Sciatic nerve (tissue), 2 donors: ENCODE measurements at regions not wholly inside any gene's neighbourhood (a gene's known extent, or its start where the extent isn't known, plus 50 kb on each side); places are given as distances from the start of the nearest gene placed in this dataset.
"Not testable (repeated sequence)": the region's sequence is repeated elsewhere in the genome, so short reads cannot be mapped to it uniquely, and the experiment has no call there.

Experiments
- ATAC-seq: fragments of 200-7000 bp; cut with Tn5 transposase; one replicate; pipeline ENCODE4 v1.9.1; 2020; ENCODE audit warnings: mild to moderate bottlenecking, moderate library complexity
- DNase-seq: peaks from one replicate; pipeline ENCODE4 v3.0.0-alpha.2; 2020; ENCODE audit warnings: low spot score
- intact Hi-C: fragments of 100-400 bp; cut with DNase I; formaldehyde crosslinking; loops from one replicate; pipeline ENCODE4 v1.14.2; 2022
- donor health status: DM: no; HTN: no; CAD: no.
- donor health status: DM: no; HTN: no; CAD: no.

GRCh38 chr19:27975419-27976005, 1237.4 kb downstream of the UQCRFS1 start:
- DNase-seq (no peak), ATAC-seq (no peak)
- intact Hi-C loops, result no loop called here

- DNase-seq, result no peak
- intact Hi-C loops, result no loop called here
- ATAC-seq, result no peak
Observed at GRCh38 chr19:27974082-27974513, 1238.9 kb downstream of the UQCRFS1 start.

DNA sequence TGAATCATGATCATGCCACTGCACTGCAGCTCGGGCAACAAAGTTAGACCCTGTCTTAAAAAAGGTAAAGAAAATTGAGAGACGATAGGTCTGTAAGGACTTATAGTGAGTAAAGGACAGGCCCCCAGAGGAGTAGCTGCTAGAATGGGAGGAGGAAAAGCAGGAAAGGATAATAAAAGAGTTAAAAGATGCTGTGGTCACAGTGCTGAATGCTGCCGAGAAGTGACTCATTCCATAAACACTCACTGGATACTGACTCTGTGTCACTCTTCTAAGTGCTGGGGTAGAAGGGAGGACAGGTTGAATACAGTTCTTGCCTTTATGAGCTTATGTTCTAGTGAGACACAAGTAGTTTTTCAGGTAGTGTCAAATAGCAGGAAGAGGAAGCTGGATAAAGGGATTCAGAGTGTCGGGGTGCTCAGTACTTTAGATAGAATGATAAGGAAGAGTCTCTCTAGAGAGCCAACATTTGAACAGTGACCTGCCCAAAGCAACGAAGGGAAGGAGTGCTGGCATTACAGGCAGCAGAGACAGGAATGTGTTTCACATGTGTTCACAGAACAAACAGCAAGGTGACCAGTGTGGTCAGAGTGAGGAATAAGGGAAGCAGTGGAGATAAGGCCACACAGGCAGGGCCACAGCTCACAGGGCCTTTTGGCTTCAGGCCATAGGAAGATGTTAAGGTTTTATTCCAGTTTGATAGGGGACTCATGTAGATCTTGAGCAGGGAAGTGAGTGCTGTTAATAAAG, 1240.5 kb downstream of the UQCRFS1 start:
- intact Hi-C loops, result no loop called here
- ATAC-seq (no peak), DNase-seq (no peak)

- no peak for DNase-seq
- no peak for ATAC-seq
- intact Hi-C loops, result no loop called here
Observed at GRCh38 chr19:27971869-27972268, 1241.1 kb downstream of the UQCRFS1 start.

GRCh38 chr19:27971071-27971470, 1241.9 kb downstream of the UQCRFS1 start:
- no peak for DNase-seq
- ATAC-seq, result no peak
- intact Hi-C loops, result no loop called here

DNA sequence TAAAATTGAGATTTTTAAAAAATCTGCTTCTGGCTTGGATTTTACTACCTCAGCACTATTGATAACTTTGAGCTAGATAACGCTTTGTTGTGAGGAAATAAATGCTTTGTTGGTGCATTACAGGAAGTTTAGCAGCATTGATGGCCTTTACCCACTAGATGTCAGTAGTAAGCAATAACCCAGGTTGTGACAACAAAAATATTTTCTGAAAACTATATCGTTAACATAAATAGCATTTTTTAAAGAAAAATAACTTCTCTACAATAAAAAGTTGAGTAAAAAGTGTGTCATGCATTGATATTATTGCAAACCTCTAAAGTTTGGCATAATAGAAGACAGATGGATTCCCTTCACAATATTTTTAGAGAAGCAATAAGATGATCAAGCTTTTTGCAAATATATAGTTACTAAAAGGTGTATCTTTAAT, 1246.5 kb downstream of the UQCRFS1 start:
- intact Hi-C loops, result loop anchor here (10.0 kb wide), 1 partner anchor 358 kb away; no protein-coding TSS in a partner anchor
- ATAC-seq (no peak), DNase-seq (no peak)

DNA sequence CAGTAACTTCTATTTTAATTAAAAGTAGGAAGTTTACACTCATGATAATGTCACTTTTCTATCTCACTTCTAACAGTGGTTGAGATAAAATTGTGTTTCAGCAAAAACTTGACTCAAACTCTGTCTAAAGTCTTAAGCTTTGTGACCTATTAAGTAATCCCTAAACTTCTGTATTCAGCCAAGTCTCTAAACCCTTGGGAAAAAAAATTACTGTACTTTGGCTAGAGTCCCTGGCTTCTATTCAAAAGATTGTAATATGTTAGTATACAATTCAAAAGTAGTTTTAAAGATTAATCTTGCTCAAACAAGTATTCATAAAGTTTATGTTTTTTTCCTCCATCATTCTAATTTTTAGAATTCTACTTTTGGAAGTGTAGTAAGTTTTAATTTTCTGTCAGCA, 1248.8 kb downstream of the UQCRFS1 start:
- intact Hi-C loops, result loop anchor here (10.0 kb wide), 1 partner anchor 361 kb away; no protein-coding TSS in a partner anchor

DNA sequence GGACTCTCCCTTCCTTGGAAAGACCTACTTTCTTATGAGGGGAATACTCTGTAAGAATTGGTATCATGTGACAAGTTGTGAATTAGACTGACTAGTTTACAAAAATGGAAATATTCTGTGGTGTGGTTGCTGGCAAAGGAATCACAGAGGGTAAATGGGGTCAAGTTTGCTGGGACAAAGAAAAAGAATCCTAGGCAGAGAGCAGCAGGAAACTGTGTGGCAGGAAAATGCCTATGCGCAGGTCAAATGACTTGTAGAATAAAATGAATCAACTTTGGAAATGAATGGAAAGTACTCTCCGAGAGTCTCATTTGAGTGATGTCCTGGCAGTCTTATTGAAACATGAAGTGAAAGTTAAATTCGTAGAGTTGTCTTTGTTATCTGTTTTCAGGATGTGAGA, 1250.7 kb downstream of the UQCRFS1 start:
- intact Hi-C loops, result loop anchor here (10.0 kb wide), 1 partner anchor 363 kb away; no protein-coding TSS in a partner anchor
- DNase-seq (no peak), ATAC-seq (no peak)

More for the DNA sequence above, 1248.8 kb downstream of the UQCRFS1 start:
- DNase-seq, result no peak
- no peak for ATAC-seq

DNA sequence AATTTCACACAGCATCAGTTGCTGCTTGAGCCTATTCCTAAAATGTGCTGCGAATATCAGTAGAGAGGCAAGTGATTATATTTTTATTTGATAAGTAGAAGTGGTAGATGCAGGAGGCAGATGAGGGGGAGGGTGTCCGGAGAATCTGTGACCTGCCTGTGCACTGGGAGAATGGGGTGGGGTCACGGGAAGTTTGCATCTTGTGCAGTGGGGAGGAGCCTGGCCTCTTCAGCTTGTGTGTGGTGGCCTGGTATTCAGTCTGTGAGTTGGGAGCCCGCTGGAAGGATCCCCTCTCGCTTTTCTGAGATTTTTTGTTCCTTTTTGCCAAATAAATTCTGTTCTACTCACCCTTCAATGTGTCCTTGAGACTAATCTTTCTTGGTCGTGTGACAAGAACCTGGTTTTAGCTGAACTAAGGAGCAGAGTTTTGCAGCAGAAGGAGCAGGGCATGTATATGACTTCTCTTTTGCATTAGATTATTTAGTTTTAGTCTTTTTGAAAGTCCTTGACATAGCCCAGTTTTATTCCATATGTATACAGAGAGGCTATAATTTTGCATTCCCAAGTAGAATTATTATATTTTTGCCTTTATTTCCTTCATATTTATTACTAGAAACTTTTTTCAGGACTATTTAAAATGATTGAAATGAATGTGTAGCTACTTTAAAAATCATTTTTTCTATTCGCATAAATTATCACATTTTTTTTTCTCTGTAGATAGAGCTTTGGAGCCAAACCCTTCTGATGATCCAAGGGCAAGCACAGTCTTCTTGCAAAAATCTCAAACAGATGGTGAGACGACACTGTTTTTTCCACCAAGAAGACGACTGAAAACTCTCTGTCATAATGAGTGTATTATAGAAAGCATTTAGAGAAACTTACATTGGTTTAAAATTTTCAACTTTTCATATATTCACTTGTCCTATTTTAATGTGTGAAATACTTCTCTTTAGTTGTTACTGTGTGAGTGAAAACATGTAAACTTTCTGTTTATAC, 1257.2 kb downstream of the UQCRFS1 start:
- DNase-seq (no peak), ATAC-seq (no peak)
- intact Hi-C loops, result no loop called here

DNA sequence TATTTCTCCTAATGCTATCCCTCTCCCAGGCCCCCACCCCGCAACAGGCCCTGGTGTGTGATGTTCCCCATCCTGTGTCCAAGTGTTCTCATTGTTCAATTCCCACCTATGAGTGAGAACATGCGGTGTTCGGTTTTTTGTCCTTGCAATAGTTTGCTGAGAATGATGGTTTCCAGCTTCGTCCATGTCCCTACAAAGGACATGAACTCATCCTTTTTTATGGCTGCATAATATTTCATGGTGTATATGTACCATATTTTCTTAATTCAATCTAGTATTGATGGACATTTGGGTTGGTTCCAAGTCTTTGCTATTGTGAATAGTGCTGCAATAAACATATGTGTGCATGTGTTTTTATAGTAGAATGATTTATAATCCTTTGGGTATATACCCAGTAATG, 1270.3 kb downstream of the UQCRFS1 start:
- DNase-seq, intact Hi-C loops, ATAC-seq: not testable (repeated sequence)

- DNase-seq (no peak), ATAC-seq (no peak)
- intact Hi-C loops, result no loop called here
Observed at GRCh38 chr19:27936139-27936538, 1276.8 kb downstream of the UQCRFS1 start.

DNA sequence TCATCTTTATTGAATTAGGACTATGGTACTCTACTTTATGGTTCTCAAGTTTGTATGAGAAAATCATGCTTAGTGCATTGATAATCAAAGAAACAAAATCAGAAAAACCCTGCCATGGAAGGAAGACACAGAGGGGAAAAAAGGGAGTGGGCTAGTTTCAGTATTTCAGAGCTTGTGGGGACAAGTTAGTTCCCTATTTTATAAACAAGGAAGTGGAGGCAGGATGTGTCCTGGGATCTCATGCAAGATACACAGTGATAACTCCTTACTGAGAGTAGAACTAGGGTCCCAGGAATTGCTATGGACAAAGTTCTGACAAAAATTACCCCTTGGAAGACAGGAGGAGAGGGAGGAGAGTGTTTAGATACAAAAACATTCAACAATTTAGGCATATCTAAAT, 1277.3 kb downstream of the UQCRFS1 start:
- no peak for DNase-seq
- intact Hi-C loops, result no loop called here
- no peak for ATAC-seq

DNA sequence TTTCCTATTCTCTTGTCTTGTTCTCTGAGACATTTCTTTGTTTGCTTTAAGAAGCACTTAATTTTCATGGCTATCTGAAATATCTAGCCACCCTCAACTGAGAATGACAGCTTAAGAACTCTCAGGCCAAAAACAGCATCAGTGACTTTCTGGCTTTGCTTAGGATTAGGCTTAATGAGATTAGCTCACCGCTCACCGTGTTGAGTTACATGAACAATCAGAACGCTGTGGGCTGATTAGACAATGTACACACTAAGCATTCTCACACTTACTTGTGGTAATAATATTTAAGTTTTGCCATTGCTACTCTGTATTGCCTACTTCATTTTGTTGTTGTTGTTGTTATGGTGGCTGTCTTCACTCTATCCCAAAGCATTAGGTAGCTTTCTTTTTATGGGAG, 1283.6 kb downstream of the UQCRFS1 start:
- intact Hi-C loops, result no loop called here
- DNase-seq (no peak), ATAC-seq (no peak)

DNA sequence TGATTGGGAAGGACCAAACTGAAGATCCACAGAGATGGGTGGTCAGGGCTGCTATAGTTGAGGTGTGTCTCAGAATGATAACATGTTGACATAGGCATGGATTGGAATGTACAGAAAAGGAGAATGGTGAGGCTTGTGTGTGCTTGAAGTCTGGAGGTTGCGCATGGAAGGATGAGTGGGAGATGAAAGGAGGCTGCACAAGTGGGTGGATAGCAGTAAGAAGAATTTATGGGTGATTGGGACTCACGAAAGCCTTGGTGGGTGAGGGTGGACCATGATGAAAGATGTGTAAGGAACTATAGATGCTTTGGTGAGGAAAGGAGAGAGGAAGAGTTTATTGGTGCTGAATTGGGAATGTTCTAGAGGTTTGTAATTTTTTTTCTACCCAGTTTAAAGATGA, 1287.7 kb downstream of the UQCRFS1 start:
- intact Hi-C loops, result no loop called here
- no peak for DNase-seq
- ATAC-seq, result no peak

DNA sequence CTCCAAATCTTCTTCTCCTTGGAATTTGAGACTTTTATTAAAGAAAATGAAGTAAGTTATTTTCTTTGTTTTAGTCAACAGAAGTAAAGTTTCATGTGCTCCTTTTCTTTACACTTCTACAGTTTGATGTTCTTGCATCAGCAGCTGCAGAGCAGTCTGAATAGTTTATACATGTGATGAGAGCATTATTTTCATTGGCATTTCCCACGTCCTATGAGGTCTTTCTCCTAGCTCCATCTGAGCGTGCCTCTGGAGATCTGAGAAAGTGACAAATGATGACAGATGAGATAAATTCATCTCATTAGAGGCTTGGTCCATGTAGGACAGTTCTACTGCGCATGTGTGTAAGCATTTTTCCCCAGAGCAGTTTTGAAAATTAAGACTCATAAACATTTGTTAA, 1290.0 kb downstream of the UQCRFS1 start:
- ATAC-seq (no peak), DNase-seq (no peak)
- intact Hi-C loops, result no loop called here

- intact Hi-C loops, result no loop called here
- no peak for ATAC-seq
- DNase-seq, result no peak
Observed at GRCh38 chr19:27920774-27921173, 1292.2 kb downstream of the UQCRFS1 start.

DNA sequence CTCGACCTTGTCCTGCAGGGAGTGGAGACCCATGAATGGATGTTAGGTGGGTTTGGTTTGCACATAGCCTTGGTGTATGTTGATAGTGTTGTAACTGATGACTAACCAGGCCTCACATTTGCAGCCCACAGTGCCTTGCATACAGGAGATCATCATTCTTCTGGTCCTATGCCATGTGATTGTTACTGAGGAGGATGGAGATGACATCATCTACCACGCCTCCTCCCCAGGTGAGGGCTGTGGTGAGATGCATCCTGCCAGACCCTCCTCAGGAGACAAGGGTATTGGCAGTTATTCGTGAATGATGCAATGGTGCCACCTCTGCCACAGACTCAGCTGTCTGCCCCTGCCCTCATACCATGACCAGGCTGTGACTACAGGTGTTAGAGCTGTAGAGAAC, 1294.1 kb downstream of the UQCRFS1 start:
- no peak for DNase-seq
- ATAC-seq, result no peak
- intact Hi-C loops, result no loop called here

DNA sequence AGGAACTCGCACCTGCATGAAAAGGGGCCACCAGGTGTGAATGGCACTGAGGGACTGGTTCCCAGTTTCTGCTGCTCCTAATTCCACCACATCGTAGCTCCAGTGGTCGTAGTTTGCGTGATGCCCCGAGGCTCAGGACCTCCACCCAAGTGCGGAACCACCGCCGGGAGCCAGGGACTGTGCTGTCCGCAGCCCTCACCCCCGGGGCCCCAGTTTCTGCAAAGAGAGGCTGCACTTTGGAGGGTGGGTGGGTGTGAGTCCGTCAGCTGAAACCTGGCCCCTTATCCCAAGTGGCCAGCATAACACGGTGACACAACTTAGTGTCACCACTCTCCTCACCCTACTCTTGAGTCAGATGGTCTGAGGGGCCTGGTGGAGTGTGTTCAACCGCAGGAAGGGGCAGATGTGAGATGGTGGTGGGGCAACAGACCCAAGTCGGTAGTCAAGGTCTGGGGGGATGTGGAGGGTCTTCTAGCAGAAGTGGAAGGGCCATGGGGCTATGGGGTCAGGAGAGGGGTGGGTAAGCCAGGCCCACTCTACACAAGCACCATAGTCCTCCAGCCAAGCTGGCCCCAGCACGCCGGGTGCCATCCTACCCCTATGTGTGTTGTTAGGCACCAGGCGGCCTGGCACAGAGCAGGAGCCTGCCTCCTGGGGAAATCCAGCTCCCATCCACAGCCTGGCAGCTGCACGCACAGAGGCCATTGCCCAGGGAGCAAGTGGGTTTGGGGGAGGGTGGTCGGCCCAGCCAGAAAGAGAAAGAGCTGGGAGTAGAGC, 1301.6 kb downstream of the UQCRFS1 start:
- intact Hi-C loops, result no loop called here
- ATAC-seq, result no peak
- DNase-seq, result no peak

- intact Hi-C loops, result no loop called here
- DNase-seq (no peak), ATAC-seq (no peak)
Observed at GRCh38 chr19:27909861-27910260, 1303.1 kb downstream of the UQCRFS1 start.
